ENCODE measurements at regions not wholly inside any gene's neighbourhood (a gene's known extent, or its start where the extent isn't known, plus 50 kb on each side); places are given as distances from the start of the nearest gene placed in this dataset.

DNA sequence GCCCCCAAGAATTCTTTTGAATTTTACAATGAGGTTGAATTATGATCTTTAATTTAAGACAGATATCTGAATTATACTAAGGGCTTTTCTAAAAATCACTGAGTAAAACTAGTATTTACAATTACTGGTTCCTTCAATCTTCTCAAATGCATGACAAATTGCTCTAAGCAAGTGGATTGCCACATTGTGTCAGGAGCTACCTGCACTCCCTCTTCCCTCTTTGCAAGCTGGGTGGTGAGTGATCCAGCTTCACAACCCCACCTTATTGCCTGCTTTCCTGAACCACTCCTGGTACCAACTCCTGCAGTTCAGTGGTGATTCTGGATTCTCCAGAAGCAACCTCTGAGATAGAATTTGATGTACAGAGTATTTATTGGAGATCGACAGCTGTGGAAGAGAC is 49.9 kb upstream of the SERP2 start:
- H3K27me3 ChIP-seq: no peaks in the 10 kb centered on the region
- H3K4me3 ChIP-seq: no peak overlapping the region
- intact Hi-C loops (cut with DNase I): loop anchor here in 1 of 10 donors (5.0 kb wide), 1 partner anchor 34 kb away; no protein-coding TSS in a partner anchor
- TF ChIP-seq CTCF (IDR thresholded peaks at IDR 0.05): no peak
- no peaks in the 10 kb centered on the region for H3K36me3 ChIP-seq
- ATAC-seq (no peak), DNase-seq (no peak)
- no peaks in the 10 kb centered on the region for H3K4me1 ChIP-seq
- peaks cover 0 to 11% (median 0%) of the 10 kb centered on the region in 11 donors for H3K9me3 ChIP-seq
- no peak overlapping the region for H3K27ac ChIP-seq
- WGBS, 2 donors: 97 to 98% methylated on average over 1 of the region's 1 CpG

Small RNA genes in the stretch of these regions (microRNA-seq; reads per million reads assigned to microRNA genes)
- gene MIR8079: 0 reads per million in 2 donors
